Astrocyte of the cerebellum (primary cell): ENCODE measurements at regions not wholly inside any gene's neighbourhood (a gene's known extent, or its start where the extent isn't known, plus 50 kb on each side); places are given as distances from the start of the nearest gene placed in this dataset.

Experiments used
- DNase-seq: peaks from one replicate; pipeline ENCODE4 v3.0.0-alpha.2; 2011; ENCODE audit warnings: low read depth
- H3K4me3 ChIP-seq: 2 replicates; pipeline ENCODE4 v1.5.1; 2011; ENCODE audit warnings: mild to moderate bottlenecking, low read depth, low read length, moderate library complexity
- CTCF ChIP-seq: IDR thresholded peaks from 2 replicates; pipeline ENCODE4 v1.5.1; 2012; ENCODE audit warnings: low read length, low read depth, moderate library complexity, mild to moderate bottlenecking; ENCODE audit errors: missing control alignments
- in situ Hi-C: cut with HindIII; loops from 2 replicates; pipeline ENCODE4 v1.10.0; 2017; ENCODE audit warnings: low sequenced_read_pairs

- in situ Hi-C loops, result no loop called here
- peak; percentile 96 for DNase-seq
- H3K4me3 ChIP-seq, result no peak overlapping the region
- no peak for TF ChIP-seq CTCF
Observed at GRCh38 chr22:27212617-27213177, 555.3 kb downstream of the MIAT start.

DNA sequence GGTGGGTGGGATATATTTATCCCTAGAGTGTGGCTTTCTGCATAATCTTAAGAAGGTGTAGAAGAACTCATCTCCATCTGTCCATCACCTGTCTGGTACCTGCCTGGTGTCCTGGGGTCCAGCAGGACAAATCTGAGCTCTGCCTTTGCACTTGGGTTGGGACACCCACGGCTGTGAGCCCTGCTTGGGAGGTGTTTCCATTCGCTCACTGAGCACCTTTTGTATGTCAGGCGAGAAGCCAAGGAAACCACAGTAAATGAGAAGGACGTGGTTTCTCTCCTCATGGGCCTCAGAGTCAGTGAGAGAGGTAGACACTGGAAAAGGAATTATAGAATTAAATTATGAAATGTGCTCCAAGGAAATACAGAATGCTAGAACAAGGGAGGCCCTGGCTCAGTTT lies 555.9 kb downstream of the MIAT start:
- in situ Hi-C loops, result no loop called here
- no peak for TF ChIP-seq CTCF
- peak; percentile 53 for DNase-seq

GRCh38 chr22:27213766-27214581 lies 556.6 kb downstream of the MIAT start:
- H3K4me3 ChIP-seq, result no peak overlapping the region
- TF ChIP-seq CTCF, result no peak
- in situ Hi-C loops, result no loop called here
- peak; percentile 53 for DNase-seq

More for the DNA sequence above, 555.9 kb downstream of the MIAT start:
- H3K4me3 ChIP-seq, result no peak overlapping the region

DNA sequence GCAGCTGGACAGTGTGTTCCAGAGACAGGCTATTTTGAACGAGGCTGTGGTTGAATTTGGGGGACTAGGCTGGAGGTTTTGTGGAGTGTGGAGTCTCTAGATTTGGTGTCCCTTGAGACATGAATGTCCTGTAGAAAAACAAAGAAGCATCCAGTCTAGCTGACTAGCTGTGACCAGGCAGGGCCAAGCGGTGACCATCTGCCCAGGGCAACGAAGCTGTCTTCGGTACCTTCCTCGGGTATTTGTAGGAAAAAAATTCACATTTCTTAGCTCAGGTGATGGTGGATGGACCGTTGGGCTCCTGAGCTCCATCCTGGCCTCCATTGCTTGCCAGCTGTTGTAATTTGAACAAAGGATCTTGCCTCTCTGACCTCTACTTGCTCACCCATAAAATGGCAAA lies 557.3 kb downstream of the MIAT start:
- no peak overlapping the region for H3K4me3 ChIP-seq
- DNase-seq, result no peak
- no peak for TF ChIP-seq CTCF
- in situ Hi-C loops, result no loop called here

GRCh38 chr22:27215871-27216270 lies 558.5 kb downstream of the MIAT start:
- H3K4me3 ChIP-seq, result no peak overlapping the region
- in situ Hi-C loops, result no loop called here
- no peak for TF ChIP-seq CTCF
- DNase-seq, result no peak

DNA sequence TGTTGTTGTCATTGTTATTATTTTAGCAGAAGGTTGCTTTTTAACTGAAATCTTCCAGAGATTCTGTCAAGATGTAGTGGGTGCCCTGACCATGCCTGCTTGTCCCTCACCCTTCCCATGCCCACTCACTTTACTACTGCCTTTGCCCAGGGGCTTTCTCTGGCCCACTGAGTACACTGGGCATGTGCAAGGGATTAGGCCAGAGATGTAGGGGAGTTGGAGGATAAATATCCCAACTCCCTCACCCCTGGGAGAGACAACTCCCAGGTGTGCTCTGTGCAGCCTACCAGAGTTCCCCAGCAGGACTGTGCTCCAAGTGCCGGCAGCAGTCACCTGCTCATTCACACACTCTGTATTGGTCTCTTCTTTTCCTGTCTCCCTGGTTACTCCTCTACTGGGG lies 559.1 kb downstream of the MIAT start:
- in situ Hi-C loops, result no loop called here
- TF ChIP-seq CTCF, result no peak
- DNase-seq, result no peak
- H3K4me3 ChIP-seq, result no peak overlapping the region
